MM.1S (cell line): ENCODE measurements at regions not wholly inside any gene's neighbourhood (a gene's known extent, or its start where the extent isn't known, plus 50 kb on each side); places are given as distances from the start of the nearest gene placed in this dataset.

Experiments used
- DNase-seq: peaks from one replicate; pipeline ENCODE4 v3.0.0-alpha.2; 2015
- H2AFZ ChIP-seq: fragments of 300-600 bp; sonication (generic); 2 replicates; pipeline ENCODE4 v1.6.0; 2016; ENCODE audit warnings: antibody characterized with exemption, low read length
- H3F3A ChIP-seq: fragments of 300-600 bp; sonication (generic); 2 replicates; pipeline ENCODE4 v1.6.1; 2016; ENCODE audit warnings: mild to moderate bottlenecking, antibody characterized with exemption, low read length, moderate library complexity, mixed read lengths; ENCODE audit not compliant: insufficient read depth
- H3K27ac ChIP-seq: fragments of 300-600 bp; sonication (generic); 2 replicates; pipeline ENCODE4 v1.5.1; 2016; ENCODE audit warnings: mild to moderate bottlenecking, low read length
- H3K27me3 ChIP-seq: fragments of 300-600 bp; sonication (generic); replicated peaks from 2 replicates; pipeline ENCODE4 v1.6.0; 2016; ENCODE audit warnings: low read length; ENCODE audit not compliant: insufficient read depth
- H3K36me3 ChIP-seq: fragments of 300-600 bp; sonication (generic); replicated peaks from 2 replicates; pipeline ENCODE4 v1.6.1; 2016; ENCODE audit warnings: mild to moderate bottlenecking, low read length, mixed read lengths; ENCODE audit not compliant: insufficient read depth
- H3K4me1 ChIP-seq: fragments of 300-600 bp; sonication (generic); 2 replicates; pipeline ENCODE4 v1.6.1; 2016; ENCODE audit warnings: low read length, mixed read lengths
- H3K4me2 ChIP-seq: fragments of 300-600 bp; sonication (generic); 2 replicates; pipeline ENCODE4 v1.6.0; 2016; ENCODE audit warnings: low read depth, low read length
- H3K4me3 ChIP-seq: fragments of 300-600 bp; sonication (generic); 2 replicates; pipeline ENCODE4 v1.5.1; 2016; ENCODE audit warnings: low read length, mixed read lengths
- H3K79me2 ChIP-seq: fragments of 300-600 bp; sonication (generic); 2 replicates; pipeline ENCODE4 v1.6.1; 2016; ENCODE audit warnings: mixed run types, low read length, mixed read lengths
- H3K9ac ChIP-seq: fragments of 300-600 bp; sonication (generic); 2 replicates; pipeline ENCODE4 v1.6.1; 2016; ENCODE audit warnings: low read length, mixed read lengths
- H3K9me2 ChIP-seq: fragments of 300-600 bp; sonication (generic); replicated peaks from 2 replicates; pipeline ENCODE4 v1.6.1; 2016; ENCODE audit warnings: mild to moderate bottlenecking, low read length, mixed read lengths; ENCODE audit not compliant: insufficient read depth
- H3K9me3 ChIP-seq: fragments of 300-600 bp; sonication (generic); replicated peaks from 2 replicates; pipeline ENCODE4 v1.6.1; 2016; ENCODE audit warnings: mild to moderate bottlenecking, low read length, mixed read lengths; ENCODE audit not compliant: insufficient read depth
- H4K20me1 ChIP-seq: fragments of 300-600 bp; sonication (generic); 2 replicates; pipeline ENCODE4 v1.6.1; 2016; ENCODE audit warnings: mild to moderate bottlenecking, low read length, moderate library complexity, mixed read lengths; ENCODE audit not compliant: insufficient read depth
- EZH2 ChIP-seq: fragments of 300-600 bp; sonication (generic); optimal IDR thresholded peaks from 2 replicates; pipeline ENCODE3; 2017; ENCODE audit warnings: low read depth, mild to moderate bottlenecking, antibody characterized with exemption, low read length, mixed read lengths
- EZH2phosphoT487 ChIP-seq: fragments of 300-600 bp; sonication (generic); IDR thresholded peaks from 2 replicates; pipeline ENCODE4 v1.6.1; 2018; ENCODE audit warnings: antibody characterized with exemption, low read length
- TF ChIP-seq, protein P1 (sequence below): fragments of 300-600 bp; sonication (generic); IDR thresholded peaks from 2 replicates; pipeline ENCODE4 v1.5.1; 2016; ENCODE audit warnings: antibody characterized with exemption, low read length, mixed read lengths

DNA sequence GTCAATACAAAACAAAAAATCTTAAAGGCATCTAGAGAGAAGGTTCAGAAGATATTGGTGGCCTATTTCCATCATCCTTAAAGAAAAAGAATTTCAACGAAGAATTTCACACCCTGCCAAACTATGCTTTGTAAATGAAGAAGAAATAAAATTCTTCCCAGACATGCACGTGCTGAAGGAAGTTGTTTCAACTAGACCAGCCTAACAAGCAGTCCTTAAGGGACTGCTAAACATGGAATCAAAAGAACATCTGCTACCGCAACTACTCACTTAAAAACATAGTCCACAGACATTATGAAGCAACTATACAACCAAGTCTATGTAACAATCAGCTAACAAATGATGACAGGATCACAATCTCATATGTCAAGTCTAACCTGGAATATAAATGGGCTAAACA, 584.9 kb upstream of the PTCHD4 start:
- Histone ChIP-seq H4K20me1 (no peaks in the 10 kb centered on the region), H3K36me3 (no peaks in the 10 kb centered on the region), H3K79me2 (no peaks in the 10 kb centered on the region), H3K9me2 (no peaks in the 10 kb centered on the region), H3K4me2 (no peak overlapping the region), H3K27ac (no peak overlapping the region), H2AFZ (no peak overlapping the region), H3K4me3 (no peak overlapping the region), H3K4me1 (no peaks in the 10 kb centered on the region), H3K9me3 (no peaks in the 10 kb centered on the region), H3K27me3 (no peaks in the 10 kb centered on the region), H3K9ac (no peak overlapping the region), H3F3A (no peaks in the 10 kb centered on the region)
- TF ChIP-seq EZH2phosphoT487 (no peak), EZH2 (no peak)
- TF ChIP-seq, protein P1, sequence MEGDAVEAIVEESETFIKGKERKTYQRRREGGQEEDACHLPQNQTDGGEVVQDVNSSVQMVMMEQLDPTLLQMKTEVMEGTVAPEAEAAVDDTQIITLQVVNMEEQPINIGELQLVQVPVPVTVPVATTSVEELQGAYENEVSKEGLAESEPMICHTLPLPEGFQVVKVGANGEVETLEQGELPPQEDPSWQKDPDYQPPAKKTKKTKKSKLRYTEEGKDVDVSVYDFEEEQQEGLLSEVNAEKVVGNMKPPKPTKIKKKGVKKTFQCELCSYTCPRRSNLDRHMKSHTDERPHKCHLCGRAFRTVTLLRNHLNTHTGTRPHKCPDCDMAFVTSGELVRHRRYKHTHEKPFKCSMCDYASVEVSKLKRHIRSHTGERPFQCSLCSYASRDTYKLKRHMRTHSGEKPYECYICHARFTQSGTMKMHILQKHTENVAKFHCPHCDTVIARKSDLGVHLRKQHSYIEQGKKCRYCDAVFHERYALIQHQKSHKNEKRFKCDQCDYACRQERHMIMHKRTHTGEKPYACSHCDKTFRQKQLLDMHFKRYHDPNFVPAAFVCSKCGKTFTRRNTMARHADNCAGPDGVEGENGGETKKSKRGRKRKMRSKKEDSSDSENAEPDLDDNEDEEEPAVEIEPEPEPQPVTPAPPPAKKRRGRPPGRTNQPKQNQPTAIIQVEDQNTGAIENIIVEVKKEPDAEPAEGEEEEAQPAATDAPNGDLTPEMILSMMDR, result no peak
- DNase-seq, result no peak

DNA sequence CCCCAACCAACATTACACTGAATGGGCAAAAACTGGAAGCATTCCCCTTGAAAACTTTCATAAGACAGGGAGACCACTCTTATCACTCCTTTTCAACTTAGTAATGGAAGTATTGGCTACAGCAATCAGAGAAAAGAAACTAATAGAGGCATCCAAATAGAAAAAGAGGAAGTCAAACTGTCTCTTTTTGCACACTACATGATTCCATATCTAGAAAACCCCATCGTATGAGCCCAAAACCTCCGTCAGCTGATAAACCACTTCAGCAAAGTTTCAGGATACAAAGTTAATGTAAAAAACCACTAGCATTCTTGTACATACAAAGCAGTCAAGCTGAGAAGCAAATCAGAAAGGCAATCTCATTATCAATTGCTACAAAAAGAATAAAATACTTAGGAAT, 580.4 kb upstream of the PTCHD4 start:
- Histone ChIP-seq H3K27ac (peak overlapping the region; percentile 19; the same call in 1 of the 2 replicates), H3K9me3 (no peaks in the 10 kb centered on the region), H3F3A (no peaks in the 10 kb centered on the region), H3K27me3 (no peaks in the 10 kb centered on the region), H3K4me3 (no peak overlapping the region), H4K20me1 (no peaks in the 10 kb centered on the region), H3K9ac (no peak overlapping the region), H3K79me2 (no peaks in the 10 kb centered on the region), H3K4me1 (no peaks in the 10 kb centered on the region), H2AFZ (no peak overlapping the region), H3K36me3 (no peaks in the 10 kb centered on the region), H3K4me2 (0 out of 2 replicates have a peak overlapping the region, but pooled peaks have one; percentile 12), H3K9me2 (no peaks in the 10 kb centered on the region)
- no peak for TF ChIP-seq EZH2
- no peak for TF ChIP-seq EZH2phosphoT487
- TF ChIP-seq, protein P1, result no peak
- peak; percentile 25 for DNase-seq

DNA sequence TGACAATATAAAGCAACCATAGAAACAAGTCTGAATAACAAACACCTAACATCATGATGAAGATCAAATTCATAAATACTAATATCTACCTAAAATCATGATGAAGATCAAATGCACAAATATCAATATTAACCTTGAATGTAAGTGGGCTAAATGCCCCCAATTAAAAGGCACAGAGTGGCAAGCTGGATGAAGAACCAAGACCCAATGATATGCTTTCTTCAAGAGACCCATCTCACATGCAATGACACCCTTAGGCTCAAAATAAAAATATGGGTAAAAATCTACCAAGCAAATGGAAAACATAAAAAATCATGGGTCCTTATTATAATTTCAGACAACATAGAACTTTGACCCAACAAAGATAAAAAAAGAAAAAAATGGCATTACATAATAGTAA, 578.5 kb upstream of the PTCHD4 start:
- Histone ChIP-seq H3K4me1 (no peaks in the 10 kb centered on the region), H4K20me1 (no peaks in the 10 kb centered on the region), H3K9me2 (no peaks in the 10 kb centered on the region), H3F3A (no peaks in the 10 kb centered on the region), H3K79me2 (no peaks in the 10 kb centered on the region), H3K4me2 (no peak overlapping the region), H3K9ac (no peak overlapping the region), H3K27me3 (no peaks in the 10 kb centered on the region), H3K36me3 (no peaks in the 10 kb centered on the region), H3K4me3 (no peak overlapping the region), H3K9me3 (no peaks in the 10 kb centered on the region), H2AFZ (no peak overlapping the region), H3K27ac (no peak overlapping the region)
- TF ChIP-seq, protein P1, result no peak
- TF ChIP-seq EZH2, result no peak
- no peak for TF ChIP-seq EZH2phosphoT487
- DNase-seq, result no peak
